ENCODE measurements at regions not wholly inside any gene's neighbourhood (a gene's known extent, or its start where the extent isn't known, plus 50 kb on each side); places are given as distances from the start of the nearest gene placed in this dataset.
"Not testable (repeated sequence)": the region's sequence is repeated elsewhere in the genome, so short reads cannot be mapped to it uniquely, and the experiment has no call there.

DNA sequence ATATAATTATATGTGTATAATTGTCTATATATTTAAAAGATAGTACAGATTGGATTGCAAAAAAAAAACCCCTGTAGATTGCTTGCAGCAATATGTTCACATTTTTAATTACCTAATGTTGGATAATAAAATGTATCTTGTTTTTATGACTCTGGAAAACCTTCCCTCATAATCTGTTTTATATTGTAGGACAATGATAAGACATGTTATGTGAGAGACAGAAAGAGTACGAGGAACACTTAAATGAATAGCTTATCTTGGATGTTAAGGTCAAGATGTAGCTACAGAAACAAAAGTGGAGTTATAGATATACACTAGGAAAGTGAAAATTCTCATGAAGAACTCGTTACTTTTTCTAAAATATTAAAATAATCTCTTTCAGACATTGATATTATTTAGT, 691.6 kb upstream of the IMPG1 start:
- DNase-seq: no peak

DNA sequence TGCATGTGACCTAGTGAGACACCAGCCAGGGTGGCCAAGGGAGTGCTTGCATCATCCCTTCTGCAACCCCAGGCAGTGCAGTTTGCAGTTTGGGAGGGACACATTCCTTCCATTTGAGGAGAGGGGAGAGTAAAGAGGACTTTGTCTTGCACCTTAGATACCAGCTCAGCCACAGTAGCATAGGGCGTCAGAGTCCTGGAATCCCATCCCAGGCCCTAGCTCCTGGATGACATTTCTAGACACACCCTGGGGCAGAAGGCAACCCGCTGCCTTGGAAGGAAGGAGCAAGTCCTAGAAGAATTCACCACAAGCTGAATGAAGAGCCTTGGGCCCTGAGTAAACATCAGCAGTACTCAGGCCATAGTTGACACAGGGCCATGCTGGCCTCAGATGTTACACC, 680.4 kb upstream of the IMPG1 start:
- no peak for DNase-seq

DNA sequence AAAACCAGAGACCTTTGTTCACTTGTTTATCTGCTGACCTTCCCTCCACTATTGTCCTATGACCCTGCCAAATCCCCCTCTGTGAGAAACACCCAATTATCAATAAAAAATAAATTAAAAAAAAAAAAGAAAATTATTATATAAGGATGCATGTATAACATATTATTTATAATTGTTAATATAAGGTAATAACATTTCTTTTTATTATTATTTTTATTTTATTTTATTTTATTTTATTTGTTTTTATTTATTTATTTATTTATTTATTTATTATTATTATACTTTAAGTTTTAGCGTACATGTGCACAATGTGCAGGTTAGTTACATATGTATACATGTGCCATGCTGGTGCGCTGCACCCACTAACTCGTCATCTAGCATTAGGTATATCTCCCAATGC, 672.9 kb upstream of the IMPG1 start:
- not testable (repeated sequence) for DNase-seq

DNA sequence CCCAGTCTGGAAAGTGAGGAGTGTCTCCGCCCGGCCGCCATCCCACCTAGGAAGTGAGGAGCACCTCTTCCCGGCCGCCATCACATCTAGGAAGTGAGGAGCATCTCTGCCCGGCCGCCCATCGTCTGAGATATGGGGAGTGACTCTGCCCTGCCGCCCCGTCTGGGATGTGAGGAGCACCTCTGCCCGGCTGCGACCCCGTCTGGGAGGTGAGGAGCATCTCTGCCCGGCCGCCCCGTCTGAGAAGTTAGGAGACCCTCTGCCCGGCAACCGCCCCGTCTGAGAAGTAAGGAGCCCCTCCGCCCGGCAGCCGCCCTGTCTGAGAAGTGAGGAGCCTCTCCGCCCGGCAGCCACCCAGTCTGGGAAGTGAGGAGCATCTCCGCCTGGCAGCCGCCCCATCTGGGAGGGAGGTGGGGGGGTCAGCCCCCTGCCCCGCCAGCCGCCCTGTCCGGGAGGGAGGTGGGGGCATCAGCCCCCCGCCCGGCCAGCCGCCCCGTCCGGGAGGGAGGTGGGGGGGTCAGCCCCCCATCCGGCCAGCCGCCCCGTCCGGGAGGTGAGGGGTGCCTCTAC, 671.8 kb upstream of the IMPG1 start:
- not testable (repeated sequence) for DNase-seq

DNA sequence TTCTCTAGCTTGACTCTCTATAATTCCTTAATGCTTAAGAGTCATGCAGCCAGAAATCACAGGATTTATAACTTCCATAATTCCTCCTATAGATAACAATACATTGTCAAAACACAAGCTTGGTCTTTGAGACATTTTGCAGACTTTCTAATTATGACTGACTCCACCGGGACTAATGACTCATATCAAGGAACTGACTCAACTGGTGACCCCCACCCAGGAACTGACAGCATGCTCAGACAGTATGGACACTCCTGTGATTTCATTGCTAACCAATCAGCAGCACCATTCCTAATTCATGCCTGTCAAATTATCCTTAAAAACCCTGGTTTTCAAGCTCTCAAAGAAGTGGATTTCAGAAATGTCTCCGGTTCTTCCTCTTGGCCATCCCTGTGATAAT, 670.5 kb upstream of the IMPG1 start:
- no peak for DNase-seq

DNA sequence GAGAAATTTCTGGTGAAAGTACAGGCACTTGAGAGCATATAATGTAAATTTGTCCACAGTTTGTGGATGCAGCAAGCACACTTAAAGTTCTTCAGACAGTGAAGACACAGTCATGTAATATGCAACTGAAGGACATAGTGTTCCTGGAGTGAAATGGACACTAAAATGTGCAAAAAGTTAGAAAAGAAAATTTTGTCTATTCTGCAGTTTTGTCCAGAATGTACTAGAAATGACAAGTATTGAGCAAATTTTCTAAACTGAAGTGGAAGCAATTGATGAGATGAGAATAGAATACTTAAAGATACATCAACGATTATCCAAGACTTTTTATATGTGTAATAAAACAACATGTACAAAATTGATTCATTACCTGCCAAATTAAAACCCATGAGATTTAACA, 647.0 kb upstream of the IMPG1 start:
- no peak for DNase-seq

DNA sequence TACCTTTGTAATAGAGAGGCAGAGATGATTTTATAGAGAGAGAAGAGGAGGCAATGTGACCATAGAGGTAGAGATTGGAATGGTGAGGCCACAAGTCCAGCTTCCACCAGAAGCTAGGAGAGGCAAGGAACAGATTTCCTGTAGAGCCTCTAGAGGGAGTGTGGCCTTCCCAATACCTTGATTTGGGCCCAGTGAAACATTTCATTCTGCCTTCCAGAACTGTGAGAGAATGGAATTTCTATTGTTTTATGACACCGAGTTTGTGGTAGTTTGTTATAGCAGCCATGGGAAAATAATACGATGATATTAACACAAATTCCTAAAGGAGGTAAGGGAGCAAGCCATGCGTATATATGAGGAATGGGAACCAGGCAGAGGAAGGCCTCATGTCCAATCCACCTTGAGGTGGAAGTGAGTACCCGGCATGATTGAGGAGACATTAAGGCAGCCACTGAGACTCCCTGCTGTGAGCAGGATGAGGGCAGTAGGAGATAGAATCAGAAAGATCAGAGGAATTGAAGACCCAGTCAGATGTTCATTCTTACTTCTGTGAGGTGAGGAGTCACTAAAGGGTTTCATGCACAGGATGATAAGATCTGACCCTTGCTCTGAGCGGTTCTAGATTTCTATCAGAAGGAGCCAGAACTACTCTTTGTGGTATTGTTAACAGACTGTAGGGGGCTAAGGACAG, 636.3 kb upstream of the IMPG1 start:
- no peak for DNase-seq

DNA sequence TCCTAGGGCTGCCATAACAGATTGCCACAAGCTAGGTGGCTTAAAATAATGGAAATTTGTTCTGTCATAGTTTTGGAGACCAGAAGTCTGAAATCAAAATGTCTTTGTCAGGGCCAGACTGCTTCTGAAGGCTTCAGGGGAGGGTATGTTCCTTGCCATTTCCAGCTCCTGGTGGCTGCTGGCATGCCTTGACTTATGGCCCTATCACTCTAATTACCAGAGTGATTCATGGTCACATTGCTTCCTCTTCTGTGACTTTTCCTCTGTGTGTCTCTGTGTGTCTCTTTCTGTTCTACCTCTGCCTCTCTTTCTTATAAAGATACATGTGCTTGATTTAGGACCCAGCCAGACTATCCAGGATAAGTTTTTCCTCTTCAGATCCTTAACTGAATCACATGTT, 635.2 kb upstream of the IMPG1 start:
- no peak for DNase-seq

DNA sequence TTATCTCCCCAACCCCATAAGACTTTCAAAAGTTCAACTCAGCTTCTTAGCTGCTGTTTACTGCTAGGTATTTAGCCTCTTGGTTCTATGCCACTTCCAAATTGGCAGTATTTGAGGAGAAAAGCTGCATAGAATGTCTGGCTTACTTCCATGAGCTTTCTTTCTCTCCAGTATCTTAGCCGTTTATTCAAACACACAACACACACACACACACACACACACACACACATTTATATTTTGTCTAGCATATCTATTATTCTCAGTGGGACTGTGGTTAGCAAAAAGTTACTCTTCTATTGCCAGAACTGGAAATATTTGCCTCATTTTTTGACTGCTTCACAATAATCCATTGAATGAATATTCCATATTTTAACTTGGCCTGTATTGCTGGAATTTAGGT, 634.2 kb upstream of the IMPG1 start:
- no peak for DNase-seq

DNA sequence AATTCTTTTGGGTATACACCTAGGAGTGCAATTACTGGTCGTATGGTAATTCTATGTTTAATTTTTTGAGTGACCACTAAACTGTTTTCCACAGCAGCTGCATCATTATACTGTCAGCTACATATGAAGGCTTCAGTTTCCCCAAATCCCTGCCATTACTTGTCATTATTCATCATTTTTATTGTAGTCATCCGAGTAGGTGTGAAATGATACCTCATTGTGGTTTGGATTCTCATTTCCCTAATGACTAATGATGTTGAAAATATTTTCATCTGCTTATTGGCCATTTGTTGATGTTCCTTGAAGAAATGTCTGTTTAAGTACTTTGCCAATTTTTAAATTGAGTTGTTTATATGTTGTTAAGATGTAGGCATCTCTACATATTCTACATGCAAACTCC, 633.6 kb upstream of the IMPG1 start:
- no peak for DNase-seq

DNA sequence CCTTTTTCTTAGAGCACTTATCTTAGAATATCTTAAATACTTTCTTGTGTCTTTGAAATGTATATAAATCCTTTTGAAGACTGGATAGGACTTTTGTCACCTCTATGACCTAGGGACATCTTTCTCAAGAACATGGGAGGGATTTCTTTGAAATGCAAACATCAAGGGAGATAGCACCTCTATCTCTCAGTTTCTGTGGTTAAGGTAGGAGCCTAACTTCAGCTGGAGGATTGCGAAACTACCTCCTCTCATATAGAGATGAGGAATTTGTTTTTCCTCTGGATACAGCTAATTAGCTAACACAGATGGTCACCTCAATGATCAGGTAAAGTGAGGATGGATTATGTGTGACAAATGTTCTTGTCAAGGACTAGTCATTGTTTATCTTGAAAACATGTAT, 631.3 kb upstream of the IMPG1 start:
- DNase-seq: no peak

DNA sequence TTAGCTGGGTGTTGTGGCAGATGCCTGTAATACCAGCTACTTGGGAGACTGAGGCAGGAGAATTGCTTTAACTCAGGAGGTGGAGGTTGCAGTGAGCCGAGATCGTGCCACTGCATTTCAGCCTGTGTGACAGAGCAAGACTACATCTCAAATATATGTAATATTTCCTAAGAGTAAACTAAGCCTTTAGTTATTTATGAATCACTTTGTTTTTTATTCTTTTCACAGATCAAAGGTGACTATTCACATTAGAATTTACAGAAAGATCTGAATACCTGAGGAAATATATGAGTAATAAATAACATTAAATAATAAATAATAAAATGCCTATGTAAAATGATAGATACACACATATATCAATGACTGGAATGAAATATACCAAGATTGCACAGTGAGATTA, 630.8 kb upstream of the IMPG1 start:
- no peak for DNase-seq

DNA sequence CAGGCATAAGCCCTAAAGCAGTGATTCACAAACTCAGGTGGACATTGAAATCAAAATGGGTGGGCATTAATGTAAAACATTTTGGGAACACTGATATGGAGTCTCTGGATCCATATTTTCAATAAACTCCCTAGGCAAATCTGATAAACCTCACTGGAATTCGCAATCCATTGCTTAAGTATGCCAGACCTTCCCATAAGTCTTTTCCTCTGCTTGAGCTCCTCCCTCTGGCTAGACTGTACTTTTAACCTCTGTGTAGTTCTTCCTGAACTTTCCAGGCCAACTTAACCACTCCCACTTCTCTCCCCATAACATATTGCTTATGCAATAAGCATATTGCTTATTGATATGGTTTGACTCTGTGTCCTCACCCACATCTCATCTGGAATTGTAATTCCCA, 629.7 kb upstream of the IMPG1 start:
- no peak for DNase-seq

DNA sequence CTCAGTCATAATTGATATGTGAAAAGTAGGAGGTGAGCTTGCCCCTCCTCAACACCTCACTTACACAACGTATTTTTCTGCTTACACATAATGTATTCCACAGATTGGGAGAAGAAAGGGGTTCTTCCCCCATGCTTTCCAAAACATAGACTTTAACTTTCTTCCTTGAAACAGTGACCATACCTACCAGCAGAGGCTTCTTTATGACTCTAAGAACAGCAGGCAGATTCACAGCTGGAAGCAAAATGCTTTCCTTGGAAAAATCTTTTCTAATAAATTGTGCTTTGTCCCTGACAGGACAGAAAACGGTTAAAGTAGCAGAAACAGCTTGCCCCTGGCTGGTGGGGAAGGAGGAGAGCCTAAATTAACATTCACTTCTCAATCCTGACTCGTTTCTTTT, 629.1 kb upstream of the IMPG1 start:
- DNase-seq: no peak

DNA sequence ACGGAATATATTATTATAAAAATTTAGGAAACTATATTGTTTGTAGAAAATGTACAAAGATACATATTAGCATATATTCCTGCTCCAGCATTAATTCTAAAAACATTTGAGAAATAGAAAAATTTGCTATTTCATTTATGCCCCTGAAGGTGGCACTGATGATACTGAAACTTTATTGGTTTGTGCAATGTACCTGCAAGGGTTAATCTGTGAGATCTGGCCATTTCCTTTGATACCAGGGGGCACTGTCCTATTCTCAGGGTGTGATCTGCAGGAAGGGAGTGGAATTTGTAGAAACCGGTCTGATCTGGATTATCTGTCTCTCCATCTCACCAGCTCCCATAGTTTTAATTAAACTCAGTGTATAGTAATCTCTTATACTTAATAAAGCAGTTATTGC, 625.1 kb upstream of the IMPG1 start:
- DNase-seq: no peak

DNA sequence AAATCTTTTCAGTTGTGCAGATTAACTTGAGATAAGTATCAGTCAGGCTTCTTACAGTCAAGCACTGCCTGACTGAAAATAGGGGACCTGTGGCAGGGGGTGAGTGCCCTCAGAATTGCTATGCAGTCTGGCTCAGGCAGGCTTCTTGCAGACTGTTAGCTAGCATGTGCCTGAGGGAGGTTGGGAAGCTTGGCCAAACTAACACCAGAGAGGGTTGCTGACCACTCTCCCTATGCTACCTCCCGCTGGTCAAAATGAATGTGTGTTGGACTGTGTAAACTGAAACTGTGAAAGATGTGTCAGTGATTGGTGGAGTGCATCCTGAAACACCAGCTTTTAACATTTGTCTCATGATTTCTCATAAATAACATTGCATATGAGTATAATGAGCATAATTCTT, 622.3 kb upstream of the IMPG1 start:
- no peak for DNase-seq

DNA sequence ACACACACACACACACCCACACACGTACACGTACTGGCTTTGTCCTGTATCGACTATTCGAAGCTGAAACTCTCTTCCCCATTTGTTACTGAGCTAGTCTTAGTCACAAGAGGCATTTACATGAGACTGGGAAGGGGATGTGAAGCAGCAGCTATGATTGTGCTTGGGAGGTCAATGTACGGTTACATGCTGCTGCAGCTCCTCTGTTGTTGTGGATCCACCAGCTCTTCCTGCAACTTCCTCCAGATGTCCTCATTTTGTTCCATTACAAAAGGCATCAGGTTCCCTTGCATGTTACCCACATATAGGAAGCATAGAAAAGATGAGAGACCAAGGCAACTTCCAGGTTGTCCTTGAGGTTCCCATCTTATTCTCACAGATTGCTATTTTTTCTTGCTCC, 612.4 kb upstream of the IMPG1 start:
- DNase-seq: no peak

DNA sequence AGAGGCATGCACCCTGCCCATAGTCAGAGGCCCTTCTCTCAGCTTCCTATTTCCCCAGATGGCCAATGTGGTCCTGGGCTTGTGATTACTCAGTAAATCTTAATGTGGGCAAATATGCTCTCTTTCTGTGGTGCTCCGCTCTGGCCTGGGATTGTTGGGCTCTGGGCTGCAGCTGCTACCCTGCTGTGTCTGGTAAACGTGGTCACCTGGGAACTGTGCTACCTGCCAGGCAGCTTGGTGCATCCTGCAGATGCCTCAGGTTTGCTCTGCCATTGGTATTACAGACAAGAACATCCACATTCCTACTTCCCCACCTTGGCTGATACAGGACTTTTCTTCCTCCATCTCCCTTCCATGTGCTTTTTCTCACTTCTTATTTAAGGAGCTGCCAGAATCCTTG, 611.5 kb upstream of the IMPG1 start:
- no peak for DNase-seq

DNA sequence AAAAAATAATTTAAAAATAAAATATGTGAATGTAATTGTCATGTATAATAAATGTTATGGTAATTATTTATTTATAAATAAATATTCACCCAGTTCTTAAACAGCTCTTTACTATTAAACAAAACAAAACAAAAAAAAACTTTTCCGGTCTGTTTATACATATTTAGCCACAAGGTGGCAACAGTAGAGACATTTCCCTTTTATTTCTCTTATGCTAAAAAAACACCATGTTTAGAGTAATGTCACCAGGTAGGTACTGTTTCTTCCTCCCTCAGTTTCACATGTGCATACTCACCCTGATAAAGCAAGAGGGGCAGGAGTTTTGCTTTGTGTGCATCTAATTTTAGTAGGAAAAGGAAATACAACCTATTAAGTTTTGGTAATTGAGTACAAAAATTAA, 610.4 kb upstream of the IMPG1 start:
- no peak for DNase-seq

DNA sequence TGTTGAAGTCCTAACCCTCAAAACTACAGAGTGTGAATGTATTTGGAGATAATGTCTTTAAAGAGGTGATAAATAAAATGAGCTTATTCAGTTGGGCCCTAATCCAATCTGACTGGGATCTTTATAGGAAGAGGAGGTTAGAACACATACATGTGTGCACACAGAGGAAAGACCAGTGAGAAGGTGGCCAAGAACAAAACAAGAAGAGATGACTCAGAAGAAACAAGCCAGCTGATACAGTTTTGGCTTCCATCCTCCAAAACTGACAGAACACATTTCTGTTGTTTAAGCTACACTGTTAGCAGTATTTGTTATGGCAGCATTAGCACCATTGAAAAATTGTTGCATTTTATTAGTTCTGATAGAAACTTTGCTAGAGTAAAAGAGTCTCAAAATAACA, 609.3 kb upstream of the IMPG1 start:
- no peak for DNase-seq

DNA sequence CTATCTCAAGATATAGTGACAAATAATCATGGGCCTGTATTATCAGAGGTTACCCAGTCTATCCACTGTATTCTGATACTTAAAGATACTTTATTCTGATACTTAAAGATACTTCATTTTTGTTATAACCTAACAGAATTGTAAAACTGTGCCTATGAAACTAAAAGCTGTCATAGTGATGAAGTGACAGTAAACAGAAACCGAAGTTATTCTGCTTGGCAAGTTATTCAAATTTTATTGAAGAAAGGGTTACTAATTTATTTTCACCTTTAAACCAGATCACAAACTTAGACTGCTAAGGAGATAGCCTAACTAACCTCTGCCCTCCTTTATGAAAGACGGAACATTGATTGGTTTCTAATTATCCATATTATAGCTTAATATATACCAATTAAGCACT, 604.6 kb upstream of the IMPG1 start:
- DNase-seq: no peak

DNA sequence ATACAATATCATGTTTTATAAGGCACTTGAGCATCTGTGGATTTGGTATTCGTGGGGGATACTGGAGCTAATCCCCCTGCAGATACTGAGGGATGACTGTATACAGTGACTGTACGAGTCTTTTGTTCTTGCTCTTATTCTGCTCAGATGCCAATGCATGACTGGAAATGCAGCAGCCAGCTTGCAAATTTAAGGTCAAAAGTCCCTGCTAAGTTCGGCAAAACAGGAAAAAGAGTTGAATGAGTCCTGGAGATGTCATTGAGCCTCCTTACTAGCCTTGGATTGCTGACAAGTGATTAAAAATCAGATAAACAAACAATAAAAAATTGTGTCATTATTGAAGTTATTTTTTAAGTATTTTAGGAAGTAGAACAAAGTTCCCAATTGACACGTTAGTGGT, 599.3 kb upstream of the IMPG1 start:
- DNase-seq: no peak

DNA sequence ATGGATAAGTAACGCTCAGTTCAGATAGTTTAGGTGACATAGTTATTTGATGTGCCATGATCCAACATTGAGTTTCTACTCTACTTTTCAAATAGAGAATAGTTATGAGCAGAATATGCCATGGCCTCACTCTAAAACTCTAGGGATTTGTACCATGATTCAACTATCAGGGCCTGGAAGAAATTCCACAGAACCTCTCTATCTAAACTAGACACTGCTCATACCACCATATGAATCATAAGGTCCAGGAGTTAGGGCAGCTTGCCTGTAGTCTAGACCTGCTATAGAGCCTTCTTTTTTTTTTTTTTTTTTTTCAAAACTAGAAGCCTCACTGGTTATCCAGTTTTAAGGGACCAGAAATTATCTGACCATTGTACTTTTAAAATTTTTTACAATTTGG, 571.8 kb upstream of the IMPG1 start:
- DNase-seq: no peak

DNA sequence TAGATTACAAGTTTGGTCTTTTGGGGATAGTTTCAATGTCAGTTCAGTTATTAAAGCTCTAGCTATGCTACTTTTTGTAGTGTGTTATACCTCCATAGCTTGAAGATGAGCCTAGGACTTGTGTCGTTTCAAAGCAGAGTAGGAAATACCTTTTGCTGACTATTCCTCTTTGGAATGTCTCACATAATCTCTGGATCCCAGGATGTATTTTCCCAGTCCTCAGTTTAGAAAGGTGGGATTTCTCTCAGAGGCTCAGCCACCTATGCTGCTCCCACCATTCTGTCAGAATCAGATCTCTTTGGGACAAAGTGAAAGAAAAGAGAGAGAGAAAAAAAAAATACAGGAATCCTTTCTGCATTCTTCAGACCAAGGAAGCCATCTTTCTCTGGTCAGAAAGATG, 567.5 kb upstream of the IMPG1 start:
- DNase-seq: no peak

DNA sequence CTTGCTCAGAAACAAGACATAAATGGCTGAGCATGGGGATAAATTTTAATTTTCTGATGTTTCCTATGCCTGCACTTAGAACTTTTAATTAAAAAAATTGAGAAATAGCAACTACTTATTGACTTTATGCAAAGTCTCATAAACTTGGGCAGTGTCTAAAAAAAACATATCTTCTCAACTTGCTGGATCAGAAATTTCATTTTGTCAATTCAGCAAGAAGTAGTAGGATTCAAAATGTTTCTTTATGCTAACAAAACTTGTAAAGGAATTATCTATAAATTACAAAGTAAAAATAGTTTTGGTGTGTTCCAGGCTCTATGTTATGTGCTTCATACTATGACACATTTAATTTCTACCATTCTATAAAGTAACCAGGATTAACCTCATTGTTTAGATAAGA, 562.2 kb upstream of the IMPG1 start:
- DNase-seq: no peak

DNA sequence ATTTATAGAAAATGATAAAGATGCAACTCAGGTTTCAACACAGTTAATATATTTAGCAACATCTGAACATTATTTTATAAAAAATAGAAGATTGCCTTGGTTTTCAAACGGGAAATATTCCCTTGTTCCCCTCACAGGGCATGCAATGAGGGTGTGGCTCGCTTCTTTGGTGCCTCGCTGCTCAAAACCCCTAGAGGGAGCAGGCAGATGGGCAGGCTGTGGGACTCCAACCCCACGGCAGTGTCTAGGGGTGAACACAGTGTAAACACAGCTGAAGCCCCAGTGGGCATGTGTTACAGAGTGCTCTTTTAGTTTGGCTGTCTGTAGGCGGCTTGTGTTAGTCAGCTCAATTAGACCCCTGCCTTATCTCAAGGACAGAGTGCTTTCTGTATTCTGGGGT, 560.8 kb upstream of the IMPG1 start:
- DNase-seq: no peak

All from activated CD4-positive, alpha-beta T cell treated with anti-CD3 and anti-CD28 coated beads, Interleukin-2, Interleukin-6, amounts not matched to agents 100 ng/mL and 50 ng/mL, durations not matched to agents 16 hours and 8 hours (primary cell).